Neural crest cell (in vitro differentiated cells): ENCODE measurements at regions not wholly inside any gene's neighbourhood (a gene's known extent, or its start where the extent isn't known, plus 50 kb on each side); places are given as distances from the start of the nearest gene placed in this dataset.

Source experiments
- DNase-seq: peaks from one replicate; pipeline ENCODE4 v3.0.0; 2021; ENCODE audit warnings: low read depth, mixed read lengths, low spot score
- H3K27ac Mint-ChIP-seq: one replicate; pipeline ENCODE4 v1.8.0; 2021; ENCODE audit warnings: mild to moderate bottlenecking, mixed read lengths; ENCODE audit not compliant: unreplicated experiment
- H3K27me3 Mint-ChIP-seq: 2 replicates; pipeline ENCODE4 v1.8.0; 2021; ENCODE audit warnings: low read depth, mild to moderate bottlenecking, mixed read lengths
- H3K36me3 Mint-ChIP-seq: 2 replicates; pipeline ENCODE4 v1.8.0; 2021; ENCODE audit warnings: low read depth, mild to moderate bottlenecking, mixed read lengths
- H3K4me1 Mint-ChIP-seq: 2 replicates; pipeline ENCODE4 v1.8.0; 2021; ENCODE audit warnings: mixed read lengths
- H3K4me3 Mint-ChIP-seq: one replicate; pipeline ENCODE4 v1.8.0; 2021; ENCODE audit warnings: mild to moderate bottlenecking, mixed read lengths
- H3K9me3 Mint-ChIP-seq: 2 replicates; pipeline ENCODE4 v1.8.0; 2021; ENCODE audit warnings: mixed read lengths
- CTCF ChIP-seq: fragments of 200-600 bp; sonication (generic); conservative IDR thresholded peaks from 2 replicates; pipeline ENCODE4 v1.5.0; 2021; ENCODE audit warnings: antibody characterized with exemption, mild to moderate bottlenecking

GRCh38 chr3:25057379-25057778, 370.7 kb upstream of the RARB start:
- Mint-ChIP-seq H3K36me3 (no peaks in the 10 kb centered on the region), H3K9me3 (peaks cover 5% of the 10 kb centered on the region), H3K4me3 (no peak overlapping the region), H3K27me3 (no peaks in the 10 kb centered on the region), H3K4me1 (no peaks in the 10 kb centered on the region), H3K27ac (no peak overlapping the region)
- TF ChIP-seq CTCF: no peak
- DNase-seq: no peak

DNA sequence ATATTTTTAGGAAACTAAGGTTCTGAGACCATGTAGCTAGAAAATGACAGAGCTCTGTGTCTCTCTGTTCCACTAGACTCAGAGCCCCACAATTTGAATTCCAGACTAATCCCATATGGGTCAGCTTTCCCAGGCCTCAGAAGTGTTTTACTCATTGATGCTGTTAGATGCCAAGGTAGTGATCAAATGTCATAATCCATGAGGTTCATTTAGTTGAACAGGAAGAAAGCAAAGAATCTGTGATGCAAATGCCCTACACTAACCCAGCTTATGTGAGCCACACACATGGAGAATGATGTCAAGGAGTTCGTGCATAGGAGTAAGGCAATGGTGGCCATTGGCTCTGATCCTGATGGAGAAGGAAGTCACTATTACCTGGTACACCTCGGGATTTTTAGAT, 363.4 kb upstream of the RARB start:
- no peak overlapping the region for H3K27ac Mint-ChIP-seq
- H3K27me3 Mint-ChIP-seq: no peaks in the 10 kb centered on the region
- no peak overlapping the region for H3K4me3 Mint-ChIP-seq
- H3K4me1 Mint-ChIP-seq: no peaks in the 10 kb centered on the region
- H3K36me3 Mint-ChIP-seq: no peaks in the 10 kb centered on the region
- H3K9me3 Mint-ChIP-seq: peaks cover 5% of the 10 kb centered on the region
- no peak for DNase-seq
- no peak for TF ChIP-seq CTCF

GRCh38 chr3:25069970-25070369, 358.1 kb upstream of the RARB start:
- H3K4me1 Mint-ChIP-seq: peaks cover 6% of the 10 kb centered on the region
- no peak for DNase-seq
- no peak overlapping the region for H3K4me3 Mint-ChIP-seq
- no peaks in the 10 kb centered on the region for H3K36me3 Mint-ChIP-seq
- TF ChIP-seq CTCF: no peak
- peaks cover 5% of the 10 kb centered on the region for H3K9me3 Mint-ChIP-seq
- H3K27me3 Mint-ChIP-seq: no peaks in the 10 kb centered on the region
- no peak overlapping the region for H3K27ac Mint-ChIP-seq

DNA sequence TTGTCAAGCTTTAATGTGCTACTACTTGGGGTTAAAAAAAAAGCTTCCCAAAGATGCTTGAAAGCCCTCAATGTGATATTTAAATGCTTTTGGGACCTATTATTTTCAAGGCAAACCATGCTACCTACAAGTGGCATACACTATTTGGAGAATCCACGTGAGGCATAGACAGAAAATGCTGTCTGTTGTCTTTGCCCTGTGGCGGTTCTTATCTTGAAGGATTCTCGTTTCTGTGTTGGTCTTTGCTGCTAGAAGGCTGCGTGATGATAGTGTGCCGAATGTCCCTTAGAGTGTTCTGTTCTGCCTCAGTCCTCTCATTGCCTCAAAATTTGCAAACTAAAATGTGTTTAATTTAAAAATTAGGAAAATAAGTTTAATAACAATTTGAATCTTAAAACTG, 356.2 kb upstream of the RARB start:
- H3K4me1 Mint-ChIP-seq: peaks cover 10% of the 10 kb centered on the region
- no peaks in the 10 kb centered on the region for H3K27me3 Mint-ChIP-seq
- no peak overlapping the region for H3K4me3 Mint-ChIP-seq
- no peak overlapping the region for H3K27ac Mint-ChIP-seq
- no peak for DNase-seq
- H3K36me3 Mint-ChIP-seq: no peaks in the 10 kb centered on the region
- peaks cover 5% of the 10 kb centered on the region for H3K9me3 Mint-ChIP-seq
- no peak for TF ChIP-seq CTCF

DNA sequence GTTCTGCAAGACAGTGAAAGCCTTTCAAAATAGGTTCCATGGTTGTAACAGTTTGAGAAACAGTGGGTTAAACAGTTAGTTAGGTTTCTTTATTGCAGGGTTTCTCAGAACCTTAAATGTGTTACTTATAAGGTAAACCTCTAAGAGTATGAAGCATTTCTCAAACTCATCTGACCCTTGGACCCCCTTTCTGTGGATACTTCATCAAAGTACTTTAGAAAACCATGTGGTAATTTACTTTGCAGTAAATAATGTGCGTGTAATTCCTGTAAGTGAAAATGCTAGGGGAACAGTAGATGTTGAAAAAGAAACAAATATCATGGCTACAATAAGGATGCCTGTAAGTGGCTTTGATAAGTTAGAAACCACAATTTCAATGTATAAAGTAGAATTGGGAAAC, 354.6 kb upstream of the RARB start:
- Mint-ChIP-seq H3K27me3 (no peaks in the 10 kb centered on the region), H3K36me3 (no peaks in the 10 kb centered on the region), H3K9me3 (peaks cover 5% of the 10 kb centered on the region), H3K4me1 (peaks cover 10% of the 10 kb centered on the region), H3K4me3 (no peak overlapping the region), H3K27ac (no peak overlapping the region)
- no peak for DNase-seq
- no peak for TF ChIP-seq CTCF

DNA sequence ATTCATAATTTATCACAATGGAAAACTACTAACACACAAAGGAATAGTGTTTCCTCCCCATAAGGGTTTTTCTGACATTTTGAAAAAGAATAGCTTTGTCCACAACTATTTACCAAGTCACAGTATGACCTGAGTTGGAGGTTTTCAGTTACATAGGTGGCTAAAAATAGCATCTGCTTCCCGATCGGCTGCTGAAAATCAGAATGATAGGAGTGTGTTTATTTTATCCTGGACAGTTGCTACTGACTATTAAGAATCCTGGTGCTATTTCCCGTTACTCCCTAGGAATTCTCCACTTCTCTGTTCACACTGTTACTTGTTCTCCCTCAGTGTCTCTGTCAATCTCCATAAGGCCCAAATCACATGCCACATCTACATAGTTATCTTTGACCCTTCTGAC, 353.9 kb upstream of the RARB start:
- no peaks in the 10 kb centered on the region for H3K36me3 Mint-ChIP-seq

More for the DNA sequence above, 353.9 kb upstream of the RARB start:
- no peak overlapping the region for H3K27ac Mint-ChIP-seq
- no peaks in the 10 kb centered on the region for H3K27me3 Mint-ChIP-seq
- no peak for TF ChIP-seq CTCF
- H3K4me1 Mint-ChIP-seq: peaks cover 10% of the 10 kb centered on the region
- DNase-seq: no peak
- no peak overlapping the region for H3K4me3 Mint-ChIP-seq
- H3K9me3 Mint-ChIP-seq: peaks cover 3% of the 10 kb centered on the region
